B cell (primary cell): ENCODE measurements at regions not wholly inside any gene's neighbourhood (a gene's known extent, or its start where the extent isn't known, plus 50 kb on each side); places are given as distances from the start of the nearest gene placed in this dataset.

Source experiments
- EZH2 ChIP-seq: IDR thresholded peaks from 2 replicates; pipeline ENCODE4 v1.6.1; 2012; ENCODE audit warnings: borderline replicate concordance, low read depth, mild to moderate bottlenecking, moderate library complexity, low read length; ENCODE audit not compliant: insufficient read depth, poor library complexity, severe bottlenecking
- TF ChIP-seq, protein P1 (sequence below): fragments of 200-600 bp; IDR thresholded peaks from one replicate; pipeline ENCODE4 v1.8.0; 2022; ENCODE audit warnings: antibody characterized with exemption, mild to moderate bottlenecking

DNA sequence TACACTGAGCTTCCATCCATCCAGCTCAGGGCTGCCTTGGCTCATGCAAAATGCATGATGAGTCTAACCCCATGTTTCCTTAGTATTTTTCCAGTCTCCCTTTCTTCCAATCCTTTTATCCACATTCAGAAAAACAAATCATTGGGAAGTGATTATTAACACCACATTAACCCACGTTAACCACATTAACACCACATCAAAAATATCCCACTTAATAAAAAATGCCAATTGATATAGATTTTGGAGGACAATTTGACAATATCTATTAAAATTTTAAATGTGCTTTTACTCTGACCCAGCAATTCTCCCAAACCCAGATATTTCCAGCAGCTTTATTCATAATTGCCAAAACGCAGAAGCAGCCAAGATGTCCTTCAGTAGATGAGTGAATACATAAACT is 75.6 kb upstream of the SRD5A3 start:
- TF ChIP-seq, protein P1, sequence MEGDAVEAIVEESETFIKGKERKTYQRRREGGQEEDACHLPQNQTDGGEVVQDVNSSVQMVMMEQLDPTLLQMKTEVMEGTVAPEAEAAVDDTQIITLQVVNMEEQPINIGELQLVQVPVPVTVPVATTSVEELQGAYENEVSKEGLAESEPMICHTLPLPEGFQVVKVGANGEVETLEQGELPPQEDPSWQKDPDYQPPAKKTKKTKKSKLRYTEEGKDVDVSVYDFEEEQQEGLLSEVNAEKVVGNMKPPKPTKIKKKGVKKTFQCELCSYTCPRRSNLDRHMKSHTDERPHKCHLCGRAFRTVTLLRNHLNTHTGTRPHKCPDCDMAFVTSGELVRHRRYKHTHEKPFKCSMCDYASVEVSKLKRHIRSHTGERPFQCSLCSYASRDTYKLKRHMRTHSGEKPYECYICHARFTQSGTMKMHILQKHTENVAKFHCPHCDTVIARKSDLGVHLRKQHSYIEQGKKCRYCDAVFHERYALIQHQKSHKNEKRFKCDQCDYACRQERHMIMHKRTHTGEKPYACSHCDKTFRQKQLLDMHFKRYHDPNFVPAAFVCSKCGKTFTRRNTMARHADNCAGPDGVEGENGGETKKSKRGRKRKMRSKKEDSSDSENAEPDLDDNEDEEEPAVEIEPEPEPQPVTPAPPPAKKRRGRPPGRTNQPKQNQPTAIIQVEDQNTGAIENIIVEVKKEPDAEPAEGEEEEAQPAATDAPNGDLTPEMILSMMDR, result no peak
- no peak for TF ChIP-seq EZH2
